ENCODE measurements at regions not wholly inside any gene's neighbourhood (a gene's known extent, or its start where the extent isn't known, plus 50 kb on each side); places are given as distances from the start of the nearest gene placed in this dataset.
"Not testable (repeated sequence)": the region's sequence is repeated elsewhere in the genome, so short reads cannot be mapped to it uniquely, and the experiment has no call there.

GRCh38 chr2:110394769-110395168 lies 77.8 kb downstream of the LIMS4 start:
- not testable (repeated sequence) for DNase-seq (ENCODE audit: low spot score)

DNA sequence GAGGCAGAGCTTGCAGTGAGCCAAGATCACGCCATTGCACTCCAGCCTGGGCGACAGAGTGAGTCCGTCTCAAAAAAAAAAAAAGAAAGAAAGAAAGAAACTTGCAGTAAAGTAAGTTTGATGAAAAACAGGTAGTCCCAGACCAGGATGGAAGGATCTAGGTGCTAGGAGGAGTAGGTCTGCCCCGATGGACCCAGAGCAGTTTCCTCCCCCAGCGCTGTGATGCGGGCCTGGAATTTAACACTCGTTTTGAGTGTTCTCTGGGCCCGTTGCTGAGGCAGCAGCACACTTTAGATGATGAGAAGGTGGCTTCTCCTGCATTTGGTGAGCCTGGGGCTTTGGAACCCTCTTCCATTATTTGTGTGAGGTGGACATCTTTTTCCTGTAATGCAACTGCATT lies 80.2 kb downstream of the LIMS4 start:
- not testable (repeated sequence) for DNase-seq (ENCODE audit: low spot score)

DNA sequence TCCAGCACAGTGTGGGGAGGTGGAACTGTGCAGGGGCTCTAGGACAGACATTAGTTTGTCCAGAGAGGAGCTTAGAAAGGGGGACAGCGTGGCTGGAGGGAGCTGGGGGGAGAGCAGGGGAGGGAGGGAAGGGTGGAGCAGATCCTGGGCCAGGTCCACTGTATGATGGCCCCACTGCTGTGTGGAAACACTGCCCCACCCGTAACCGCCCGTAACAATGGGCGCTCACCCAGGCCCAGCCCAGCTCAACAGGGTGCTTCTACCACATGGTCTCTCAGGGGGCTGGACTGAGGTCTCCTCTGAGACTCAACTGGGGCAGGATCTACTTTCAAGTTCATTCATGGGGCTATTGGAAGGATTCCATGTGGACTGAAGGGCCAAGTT lies 81.6 kb downstream of the LIMS4 start:
- not testable (repeated sequence) for DNase-seq (ENCODE audit: low spot score)

DNA sequence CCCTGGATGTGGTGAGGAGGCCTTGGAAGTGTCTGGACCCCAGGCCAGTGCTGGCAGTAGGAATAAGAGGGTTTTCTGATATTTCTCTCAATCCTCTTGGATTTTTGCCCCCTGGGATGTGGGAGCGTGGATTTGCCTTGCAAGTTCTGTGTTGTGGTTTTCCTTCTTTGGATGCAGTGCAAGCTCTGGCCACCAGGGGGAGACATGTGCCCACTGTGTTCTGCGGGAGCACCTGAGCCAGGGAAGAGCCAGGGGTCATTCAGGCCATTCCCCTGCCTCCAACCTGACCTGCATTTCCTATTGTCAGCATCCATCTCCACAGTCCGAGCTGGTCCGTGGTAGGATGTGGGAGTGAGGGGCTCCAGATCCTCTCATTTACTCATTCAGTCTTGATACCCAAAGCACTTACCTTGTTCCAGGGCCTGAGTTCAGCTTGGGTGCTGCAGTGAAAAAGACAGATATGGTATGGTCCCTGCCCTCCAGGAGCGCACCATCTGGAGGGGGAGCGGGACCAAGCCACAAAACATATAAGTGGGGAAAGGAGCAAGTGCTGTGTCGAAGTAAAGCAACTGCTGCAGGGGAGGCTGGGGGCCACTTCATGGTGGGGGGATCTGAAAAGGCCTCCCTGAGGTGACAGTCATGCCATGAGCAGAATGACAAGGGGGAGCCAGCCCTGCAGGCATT lies 82.1 kb downstream of the LIMS4 start:
- peak; percentile 0 for DNase-seq (ENCODE audit: low spot score)

DNA sequence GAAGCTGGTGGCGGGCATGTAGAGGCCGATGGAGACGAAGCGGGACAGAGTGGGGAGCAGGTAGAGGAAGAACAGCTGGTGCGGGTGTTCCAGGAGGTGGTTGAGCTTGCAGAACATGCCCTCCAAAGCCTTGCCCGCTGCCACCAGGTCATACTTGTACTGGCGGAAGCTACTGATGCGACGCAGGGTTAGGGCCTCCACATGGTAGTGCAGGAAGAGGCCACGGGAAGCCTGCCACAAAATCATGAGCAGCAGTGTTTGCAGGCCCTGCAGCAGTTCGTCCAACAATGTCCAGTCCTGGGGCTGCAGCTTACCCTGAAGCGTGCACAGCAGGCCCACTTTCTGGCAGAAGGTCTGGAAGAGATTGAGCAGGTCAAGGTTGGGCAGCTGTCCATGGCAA lies 85.6 kb downstream of the LIMS4 start:
- not testable (repeated sequence) for DNase-seq (ENCODE audit: low spot score)

DNA sequence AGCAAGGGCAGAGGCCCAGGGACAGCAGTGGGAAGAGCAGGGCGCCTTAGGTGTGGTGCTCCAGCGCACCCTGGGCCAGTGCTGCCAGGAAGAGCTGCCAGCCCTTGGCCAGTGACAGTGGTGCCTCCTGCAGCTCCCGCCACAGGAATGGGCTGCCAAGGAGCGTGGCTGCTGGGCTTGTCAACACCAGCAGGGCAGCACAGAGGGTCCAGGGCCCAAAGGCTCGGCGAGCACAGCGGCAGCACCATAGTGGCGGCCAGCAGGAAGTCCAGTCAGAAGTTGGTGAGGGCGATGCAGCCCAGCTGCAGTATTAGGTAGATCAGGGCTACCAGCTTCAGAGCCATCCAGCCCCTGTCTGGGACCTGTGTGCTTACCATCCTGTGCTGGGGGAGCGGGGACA lies 86.1 kb downstream of the LIMS4 start:
- DNase-seq (ENCODE audit: low spot score), result not testable (repeated sequence)

GRCh38 chr2:110384736-110385119 lies 87.9 kb downstream of the LIMS4 start:
- DNase-seq (ENCODE audit: low spot score), result not testable (repeated sequence)

- not testable (repeated sequence) for DNase-seq (ENCODE audit: low spot score)
These were observed 88.4 kb downstream of the LIMS4 start for GRCh38 chr2:110384109-110384735.

- not testable (repeated sequence) for DNase-seq (ENCODE audit: low spot score)
These were observed 89.2 kb downstream of the LIMS4 start for GRCh38 chr2:110383163-110384048.

- not testable (repeated sequence) for DNase-seq (ENCODE audit: low spot score)
These were observed 99.1 kb downstream of the LIMS4 start for GRCh38 chr2:110373519-110373918.

DNA sequence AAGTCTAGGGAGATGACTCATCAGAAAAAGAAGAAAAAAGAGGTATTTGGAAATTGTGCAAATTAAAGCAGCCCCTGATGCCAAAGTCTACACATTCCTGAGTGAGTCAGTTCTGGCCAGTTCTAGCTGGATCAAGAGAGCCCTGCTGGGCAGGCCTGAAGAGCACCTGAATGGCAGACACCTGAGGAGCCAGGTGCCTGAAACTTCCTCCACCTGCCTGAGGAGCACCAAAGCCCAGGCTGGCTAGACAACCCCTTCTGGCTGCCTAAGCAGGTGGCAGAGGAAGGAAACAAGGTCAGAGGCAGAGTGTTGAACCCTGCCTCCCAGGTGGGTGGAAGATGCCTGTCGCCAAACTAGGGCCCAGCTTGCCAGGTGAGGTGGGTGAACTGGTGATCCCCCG lies 101.0 kb downstream of the LIMS4 start:
- not testable (repeated sequence) for DNase-seq (ENCODE audit: low spot score)

GRCh38 chr2:110357616-110358015 lies 115.0 kb downstream of the LIMS4 start:
- DNase-seq (ENCODE audit: low spot score), result not testable (repeated sequence)

DNA sequence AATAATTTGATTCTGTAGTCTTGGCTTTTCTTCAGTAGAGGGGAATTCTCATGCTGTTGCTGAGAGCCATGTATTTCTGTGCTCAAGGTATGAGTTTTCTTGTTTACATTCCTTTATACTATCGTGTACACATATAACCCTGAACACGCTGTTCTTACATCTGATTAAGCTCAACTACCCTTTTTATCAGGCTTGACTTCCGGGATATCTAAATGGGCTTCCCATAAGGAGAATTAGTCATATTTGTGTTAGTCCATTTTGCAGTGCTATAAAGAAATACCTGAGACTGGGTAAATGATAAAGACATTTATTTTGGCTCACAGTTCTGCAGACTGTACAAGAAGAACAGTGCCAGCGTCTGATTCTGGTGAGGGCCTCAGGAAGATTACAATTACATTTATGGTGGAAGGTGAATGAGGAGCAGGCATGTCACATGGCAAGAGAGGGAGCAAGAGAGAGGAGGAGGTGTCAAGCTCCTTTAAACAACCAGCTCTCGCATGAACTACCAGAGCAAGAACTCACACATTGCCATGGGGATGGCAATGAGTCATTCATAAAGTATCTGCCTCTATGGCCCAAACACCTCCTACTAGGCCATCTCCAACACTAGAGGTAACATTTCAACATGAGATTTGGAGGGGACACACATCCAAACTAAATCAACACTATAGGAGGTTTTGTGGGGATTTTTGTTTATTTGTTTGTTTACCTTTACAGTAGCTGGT lies 118.2 kb downstream of the LIMS4 start:
- DNase-seq (ENCODE audit: low spot score), result not testable (repeated sequence)

DNA sequence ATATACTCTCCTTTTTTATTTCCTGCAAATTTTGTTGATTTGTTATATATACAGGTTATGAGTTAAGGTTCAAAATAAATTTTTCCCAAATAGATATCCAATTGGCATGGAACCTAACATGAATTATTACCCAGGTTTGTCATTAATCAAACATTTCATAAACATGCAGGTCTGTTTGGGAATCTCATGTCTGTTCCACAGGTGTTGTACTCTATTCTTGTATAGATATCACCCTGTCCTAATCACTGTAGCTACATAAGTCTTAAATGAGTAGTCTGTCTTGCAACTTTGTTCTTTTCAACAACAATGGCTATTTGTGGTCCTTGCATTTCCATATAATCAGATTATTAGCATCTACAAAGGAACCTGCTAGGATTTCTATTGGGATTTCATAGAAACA lies 121.9 kb downstream of the LIMS4 start:
- DNase-seq (ENCODE audit: low spot score), result not testable (repeated sequence)

GRCh38 chr2:110348902-110349301 lies 123.7 kb downstream of the LIMS4 start:
- DNase-seq (ENCODE audit: low spot score), result not testable (repeated sequence)

- not testable (repeated sequence) for DNase-seq (ENCODE audit: low spot score)
These were observed 128.1 kb downstream of the LIMS4 start for GRCh38 chr2:110344405-110345035.

- not testable (repeated sequence) for DNase-seq (ENCODE audit: low spot score)
These were observed 129.7 kb upstream of the MTLN start for GRCh38 chr2:110342077-110342476.

GRCh38 chr2:110339126-110339525 lies 126.8 kb upstream of the MTLN start:
- not testable (repeated sequence) for DNase-seq (ENCODE audit: low spot score)

DNA sequence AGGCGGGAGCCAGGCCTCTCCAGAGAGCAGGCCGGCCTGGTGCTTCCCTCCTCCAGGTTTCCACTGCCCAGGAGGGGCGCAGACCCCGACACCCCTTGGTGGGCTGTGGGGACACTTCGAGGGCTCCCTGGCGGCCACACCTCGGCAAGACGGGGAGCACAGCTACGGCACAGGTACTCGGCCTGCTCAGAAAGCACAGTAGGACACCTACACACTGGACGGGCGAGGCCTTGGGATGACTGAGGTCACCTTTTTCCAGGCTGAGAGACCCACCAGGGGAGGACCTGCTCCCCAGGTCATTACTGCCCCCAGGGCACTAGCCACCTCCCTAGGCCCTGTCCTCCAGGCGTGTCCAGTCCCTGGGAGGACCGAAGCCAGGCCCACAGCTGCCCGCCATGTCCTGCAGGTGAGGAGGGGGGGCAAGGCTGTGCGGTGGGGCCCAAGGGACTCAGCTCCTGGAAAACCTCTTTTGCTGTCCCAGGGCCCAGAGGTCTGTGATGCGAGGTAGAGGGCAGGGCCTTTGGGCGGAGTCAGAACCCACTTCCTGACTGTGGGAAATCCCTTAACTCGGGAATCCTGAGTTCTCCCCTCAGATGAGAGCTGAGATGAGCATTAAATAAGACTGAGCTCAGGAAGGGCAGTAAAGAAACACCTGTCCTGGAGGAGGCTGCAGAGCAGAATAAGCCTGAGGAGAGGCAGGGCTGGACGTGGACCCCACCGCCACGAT lies 126.1 kb upstream of the MTLN start:
- DNase-seq (ENCODE audit: low spot score), result not testable (repeated sequence)

DNA sequence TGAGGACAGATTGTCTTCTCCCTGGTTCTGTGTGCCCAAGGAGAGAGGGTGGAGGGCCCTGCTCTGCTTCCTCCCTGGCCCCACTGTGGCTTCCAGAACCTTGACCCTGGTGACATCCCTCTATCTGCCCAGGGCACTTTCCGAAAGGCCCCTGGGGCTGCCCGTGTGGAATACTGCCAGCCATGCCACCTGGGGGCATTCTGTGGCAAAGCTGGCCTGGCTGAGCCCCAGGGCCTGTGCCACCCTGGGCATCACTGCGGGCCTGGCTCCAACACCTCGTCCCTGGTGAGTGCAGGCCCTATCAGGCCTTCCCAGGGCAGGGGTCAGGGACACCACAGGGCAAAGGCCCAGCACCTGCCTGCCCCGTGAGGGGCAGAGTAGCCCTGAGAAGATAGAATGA lies 123.7 kb upstream of the MTLN start:
- not testable (repeated sequence) for DNase-seq (ENCODE audit: low spot score)
